Heart right ventricle (tissue), 16 donors: ENCODE measurements at regions not wholly inside any gene's neighbourhood (a gene's known extent, or its start where the extent isn't known, plus 50 kb on each side); places are given as distances from the start of the nearest gene placed in this dataset.

Experiments used
- ATAC-seq, 8 donors: fragments of 200-7000 bp; cut with Tn5 transposase; one replicate each; pipeline ENCODE4 v1.9.1; 2020; ENCODE audit warnings: mild to moderate bottlenecking in 8 of 8, moderate library complexity in 8 of 8, moderate number of reproducible peaks in 1 of 8
- DNase-seq, 2 donors: peaks; one replicate each; pipeline ENCODE4 v3.0.0-alpha.2; 2020
- H3K27ac ChIP-seq, 10 donors: fragments of 200-600 bp; sonication (generic) in 2 of 10; one replicate each; pipeline versions ENCODE4 v1.5.0 to v1.8.0; 2020 to 2022; ENCODE audit warnings: mild to moderate bottlenecking in 3 of 10
- H3K27me3 ChIP-seq, 7 donors: fragments of 200-600 bp; one replicate each; pipeline ENCODE4 v1.8.0; 2021 to 2022; ENCODE audit warnings: mild to moderate bottlenecking in 2 of 7
- H3K36me3 ChIP-seq, 9 donors: fragments of 200-600 bp; sonication (generic) in 1 of 9; one replicate each; pipeline versions ENCODE4 v1.5.0 to v1.8.0; 2020 to 2022; ENCODE audit warnings: mild to moderate bottlenecking in 2 of 9
- H3K4me1 ChIP-seq, 9 donors: fragments of 200-600 bp; sonication (generic) in 1 of 9; one replicate each; pipeline versions ENCODE4 v1.5.0 to v1.8.0; 2020 to 2022; ENCODE audit warnings: mild to moderate bottlenecking in 4 of 9
- H3K4me3 ChIP-seq, 10 donors: fragments of 200-600 bp; sonication (generic) in 2 of 10; one replicate each; pipeline versions ENCODE4 v1.5.0 to v1.8.0; 2020 to 2022; ENCODE audit warnings: mild to moderate bottlenecking in 7 of 10, moderate library complexity in 2 of 10
- H3K9me3 ChIP-seq, 11 donors: fragments of 200-600 bp in 10 of 11; sonication (generic) in 2 of 11; one replicate each; pipeline versions ENCODE4 v1.5.0 to v1.8.0; 2013 to 2022; ENCODE audit warnings: mild to moderate bottlenecking in 2 of 11, control low read depth in 1 of 11, moderate library complexity in 1 of 11
- WGBS, 2 donors: extraction: QIAGEN DNeasy Blood & Tissue Kit; methylation state at CpG; one replicate each; pipeline ENCODE4 v1.1.7; 2013; ENCODE audit warnings: inconsistent platforms in 1 of 2; 5-methylcytosine and 5-hydroxymethylcytosine counted together
- intact Hi-C, 10 donors: fragments of 100-400 bp; cut with DNase I; formaldehyde crosslinking; loops; one replicate each; pipeline versions ENCODE4 v1.11.1 to v1.14.2; 2022
- TF ChIP-seq, protein P1 (sequence below), 9 donors: fragments of 200-600 bp; sonication (generic) in 2 of 9; IDR thresholded peaks; one replicate each; pipeline versions ENCODE4 v1.5.0 to v1.8.0; 2021 to 2022; ENCODE audit warnings: antibody characterized with exemption in 9 of 9, mild to moderate bottlenecking in 5 of 9, moderate library complexity in 1 of 9
- donor health status: Arrhythmogenic right ventricular cardiomyopathy.
- donor health status: ischemic (EF 13 %, LVEDD 7.1; RV severe dilation, severe dysfunction).
- donor health status: healthy with polysubstance abuse.
- donor health status: DM: no; HTN: yes; CAD: no.
- donor health status: DM: no; HTN: no; CAD: no.
- donor health status: ischemic (EF 25% LVEDD 6.9; RV normal size, moderate dysfunction).
- donor health status: ischemic (EF 25% LVEDD 5.7; RV mildly dilated, moderate dysfunction).
- donor health status: healthy.
- donor health status: DM: yes; HTN: yes; CAD: no.
- donor health status: Ischemic cardiomyopathy.
- donor health status: ischemic (EF 35%, LVEDD 5.7; RV mildly dilated, moderate dysfunction).
- donor health status: nonischemic (EF 11% LVEDD 7.7; RV severe dilation, severe dysfunction).
- donor health status: DM: yes; HTN: yes; CAD: no.
- donor health status: PGD.
- donor health status: ischemic (EF 29% LVEDD 5.4; RV normal size, mild dysfunction).
- donor health status: nonischemic (EF 23%, LVEDD 6.1; RV moderate dilation, normal function).

DNA sequence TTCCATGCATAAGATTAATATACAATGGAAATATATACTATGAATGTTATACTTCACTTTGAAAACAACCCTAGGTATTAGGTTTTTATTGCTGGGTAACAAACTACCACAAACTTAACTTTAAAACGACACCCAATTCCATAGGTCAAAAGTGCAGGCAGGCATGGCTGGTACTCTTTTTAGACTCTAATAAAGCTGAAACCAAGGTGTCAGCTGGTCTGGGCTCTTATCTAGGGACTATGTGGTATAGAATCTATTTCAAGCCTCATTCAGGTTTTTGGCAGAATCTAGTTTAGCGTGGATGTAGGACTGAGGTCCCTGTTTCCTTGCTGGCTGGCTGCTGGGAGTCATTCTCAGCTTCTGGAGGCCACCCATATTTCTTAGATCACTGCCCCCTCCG is 65.0 kb upstream of the TMEM168 start:
- 54 to 62% methylated on average over 3 of the region's 3 CpGs for WGBS, 2 donors
- TF ChIP-seq, protein P1, sequence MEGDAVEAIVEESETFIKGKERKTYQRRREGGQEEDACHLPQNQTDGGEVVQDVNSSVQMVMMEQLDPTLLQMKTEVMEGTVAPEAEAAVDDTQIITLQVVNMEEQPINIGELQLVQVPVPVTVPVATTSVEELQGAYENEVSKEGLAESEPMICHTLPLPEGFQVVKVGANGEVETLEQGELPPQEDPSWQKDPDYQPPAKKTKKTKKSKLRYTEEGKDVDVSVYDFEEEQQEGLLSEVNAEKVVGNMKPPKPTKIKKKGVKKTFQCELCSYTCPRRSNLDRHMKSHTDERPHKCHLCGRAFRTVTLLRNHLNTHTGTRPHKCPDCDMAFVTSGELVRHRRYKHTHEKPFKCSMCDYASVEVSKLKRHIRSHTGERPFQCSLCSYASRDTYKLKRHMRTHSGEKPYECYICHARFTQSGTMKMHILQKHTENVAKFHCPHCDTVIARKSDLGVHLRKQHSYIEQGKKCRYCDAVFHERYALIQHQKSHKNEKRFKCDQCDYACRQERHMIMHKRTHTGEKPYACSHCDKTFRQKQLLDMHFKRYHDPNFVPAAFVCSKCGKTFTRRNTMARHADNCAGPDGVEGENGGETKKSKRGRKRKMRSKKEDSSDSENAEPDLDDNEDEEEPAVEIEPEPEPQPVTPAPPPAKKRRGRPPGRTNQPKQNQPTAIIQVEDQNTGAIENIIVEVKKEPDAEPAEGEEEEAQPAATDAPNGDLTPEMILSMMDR (IDR thresholded peaks at IDR 0.05) = no peak
- ATAC-seq = no peak

DNA sequence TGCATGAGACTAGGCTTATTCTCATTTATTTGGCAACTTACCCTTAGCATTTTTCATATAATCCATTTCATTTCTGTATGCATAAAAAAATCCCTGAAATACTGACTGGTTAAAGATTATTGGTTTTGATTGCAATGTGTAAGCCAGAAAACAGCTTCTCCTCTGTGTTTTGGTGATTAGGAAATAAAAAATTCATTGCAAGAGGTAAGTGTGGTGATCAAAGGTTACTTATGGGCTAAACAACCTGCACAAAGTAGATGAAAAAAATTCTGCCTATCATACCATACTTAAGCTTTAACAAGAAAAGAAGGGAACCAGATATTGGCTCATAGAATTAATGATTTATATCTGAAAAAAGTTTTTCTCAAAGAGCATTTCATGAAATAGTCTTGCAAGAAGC is 64.0 kb upstream of the TMEM168 start:
- no peak for ATAC-seq
- Histone ChIP-seq H3K27me3 (no peaks in the 10 kb centered on the region), H3K36me3 (peaks cover 0 to 5% (median 0%) of the 10 kb centered on the region in 9 donors), H3K4me1 (peaks cover 0 to 21% (median 5%) of the 10 kb centered on the region in 9 donors), H3K27ac (no peak overlapping the region), H3K4me3 (no peak overlapping the region), H3K9me3 (peaks cover 0 to 19% (median 3%) of the 10 kb centered on the region in 11 donors)
- intact Hi-C loops = no loop called here
- TF ChIP-seq, protein P1 (IDR thresholded peaks at IDR 0.05) = no peak
- DNase-seq = no peak

More for the DNA sequence above, 65.0 kb upstream of the TMEM168 start:
- H3K36me3 ChIP-seq = peaks cover 0 to 6% (median 0%) of the 10 kb centered on the region in 9 donors
- H3K4me1 ChIP-seq = peaks cover 0 to 21% (median 5%) of the 10 kb centered on the region in 9 donors
- intact Hi-C loops = no loop called here
- peaks cover 0 to 16% (median 3%) of the 10 kb centered on the region in 11 donors for H3K9me3 ChIP-seq
- H3K27ac ChIP-seq = no peak overlapping the region
- no peak for DNase-seq
- H3K4me3 ChIP-seq = no peak overlapping the region
- H3K27me3 ChIP-seq = no peaks in the 10 kb centered on the region

DNA sequence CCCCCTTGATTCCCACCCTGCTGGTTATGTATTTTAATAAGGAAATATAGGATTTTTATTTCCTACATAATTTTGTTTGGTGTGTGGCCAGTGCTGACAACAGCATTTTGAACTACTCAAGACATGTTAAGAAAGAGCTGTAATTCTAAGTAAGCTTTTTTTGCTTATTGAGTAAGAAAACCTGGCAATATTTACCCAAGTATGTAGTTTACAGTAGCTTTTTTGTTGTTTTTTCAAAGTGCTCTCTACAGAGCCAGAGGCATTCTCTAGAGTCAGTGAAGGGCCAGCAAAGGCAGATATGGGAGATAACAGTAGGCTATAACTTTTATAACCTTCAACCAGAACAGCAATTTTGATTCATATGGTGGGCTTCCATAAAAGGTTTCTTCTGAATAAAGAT is 63.2 kb upstream of the TMEM168 start:
- H3K27me3 ChIP-seq = no peaks in the 10 kb centered on the region
- peaks cover 0 to 21% (median 5%) of the 10 kb centered on the region in 9 donors for H3K4me1 ChIP-seq
- ATAC-seq (no peak), DNase-seq (no peak)
- intact Hi-C loops = no loop called here
- H3K36me3 ChIP-seq = peaks cover 0 to 5% (median 0%) of the 10 kb centered on the region in 9 donors
- peaks cover 0 to 19% (median 3%) of the 10 kb centered on the region in 11 donors for H3K9me3 ChIP-seq
- TF ChIP-seq, protein P1 (IDR thresholded peaks at IDR 0.05) = no peak
- no peak overlapping the region for H3K27ac ChIP-seq
- no peak overlapping the region for H3K4me3 ChIP-seq

DNA sequence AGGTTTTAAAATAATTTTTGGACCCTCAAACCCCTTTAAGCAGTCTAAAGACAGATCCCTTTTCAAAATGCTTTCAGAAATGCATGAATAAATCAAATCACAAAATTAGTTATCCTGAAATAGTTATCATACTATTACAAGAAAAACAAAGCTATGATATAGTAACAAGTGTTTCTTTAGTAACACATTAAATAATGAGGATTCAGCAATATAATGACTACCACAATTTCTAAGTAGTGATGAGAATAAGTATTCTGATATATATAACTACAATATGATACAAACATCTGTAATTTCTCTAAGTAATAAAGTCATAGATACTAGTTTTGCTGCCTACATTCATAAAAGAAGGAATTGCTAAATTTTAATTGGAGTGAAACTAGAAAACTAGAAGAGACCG is 53.0 kb upstream of the TMEM168 start:
- no peak for DNase-seq

More for the DNA sequence above, 53.0 kb upstream of the TMEM168 start:
- no peak for ATAC-seq
- Histone ChIP-seq H3K36me3 (peaks cover 0 to 3% (median 0%) of the 10 kb centered on the region in 9 donors), H3K27me3 (no peaks in the 10 kb centered on the region), H3K4me1 (peaks cover 0 to 16% (median 0%) of the 10 kb centered on the region in 9 donors), H3K4me3 (no peak overlapping the region), H3K27ac (no peak overlapping the region), H3K9me3 (no peaks in the 10 kb centered on the region)
- intact Hi-C loops = no loop called here
- WGBS, 2 donors = 97% methylated on average over 1 of the region's 1 CpG
- TF ChIP-seq, protein P1 (IDR thresholded peaks at IDR 0.05) = no peak
